ENCODE measurements at regions not wholly inside any gene's neighbourhood (a gene's known extent, or its start where the extent isn't known, plus 50 kb on each side); places are given as distances from the start of the nearest gene placed in this dataset.

GRCh38 chr20:61045876-61046585, 206.0 kb upstream of the CDH4 start:
- no peak for DNase-seq

GRCh38 chr20:61046721-61047351, 205.2 kb upstream of the CDH4 start:
- no peak for DNase-seq

- DNase-seq, result no peak
Observed at GRCh38 chr20:61047515-61047914, 204.5 kb upstream of the CDH4 start.

- no peak for DNase-seq
Observed at GRCh38 chr20:61048302-61048701, 203.8 kb upstream of the CDH4 start.

- no peak for DNase-seq
Observed at GRCh38 chr20:61049684-61050083, 202.4 kb upstream of the CDH4 start.

GRCh38 chr20:61050336-61050890, 201.6 kb upstream of the CDH4 start:
- DNase-seq, result no peak

- DNase-seq, result no peak
Observed at GRCh38 chr20:61052195-61052750, 199.8 kb upstream of the CDH4 start.

- DNase-seq, result no peak
Observed at GRCh38 chr20:61052776-61053442, 199.2 kb upstream of the CDH4 start.

- DNase-seq, result no peak
Observed at GRCh38 chr20:61053487-61053886, 198.6 kb upstream of the CDH4 start.

- DNase-seq, result no peak
Observed at GRCh38 chr20:61053889-61054288, 198.2 kb upstream of the CDH4 start.

- DNase-seq, result no peak
Observed at GRCh38 chr20:61054411-61054810, 197.7 kb upstream of the CDH4 start.

GRCh38 chr20:61055180-61056010, 196.7 kb upstream of the CDH4 start:
- DNase-seq, result no peak

- DNase-seq, result no peak
Observed at GRCh38 chr20:61056116-61056515, 195.9 kb upstream of the CDH4 start.

GRCh38 chr20:61056627-61057442, 195.2 kb upstream of the CDH4 start:
- DNase-seq, result no peak

GRCh38 chr20:61057443-61058121, 194.5 kb upstream of the CDH4 start:
- DNase-seq, result no peak

- no peak for DNase-seq
Observed at GRCh38 chr20:61061981-61062380, 190.1 kb upstream of the CDH4 start.

GRCh38 chr20:61065853-61066252, 186.2 kb upstream of the CDH4 start:
- DNase-seq, result no peak

- no peak for DNase-seq
Observed at GRCh38 chr20:61066526-61066925, 185.5 kb upstream of the CDH4 start.

GRCh38 chr20:61067221-61067620, 184.8 kb upstream of the CDH4 start:
- DNase-seq, result no peak

- DNase-seq, result no peak
Observed at GRCh38 chr20:61072398-61072797, 179.7 kb upstream of the CDH4 start.

GRCh38 chr20:61073376-61073775, 178.7 kb upstream of the CDH4 start:
- DNase-seq, result no peak
